Activated naive CD4-positive, alpha-beta T cell treated with anti-CD3 and anti-CD28 coated beads for 36 hours (primary cell): ENCODE measurements at regions not wholly inside any gene's neighbourhood (a gene's known extent, or its start where the extent isn't known, plus 50 kb on each side); places are given as distances from the start of the nearest gene placed in this dataset.

ENCODE experiments used
- CTCF ChIA-PET: fragments of 350-600 bp; sonication (Branson Sonifier 250); formaldehyde crosslinking; loops from one replicate; lab custom pipeline; 2021; ENCODE audit warnings: antibody characterized with exemption; lab: Charles Lee
- DNase-seq: peaks from one replicate; pipeline ENCODE4 v3.0.0-alpha.2; 2020
- H3K27ac Mint-ChIP-seq: one replicate; pipeline ENCODE4 v1.8.0; 2021; ENCODE audit warnings: mild to moderate bottlenecking, mixed read lengths
- H3K27me3 Mint-ChIP-seq: one replicate; pipeline ENCODE4 v1.8.0; 2021; ENCODE audit warnings: low read depth, mixed read lengths
- H3K36me3 Mint-ChIP-seq: one replicate; pipeline ENCODE4 v1.8.0; 2021; ENCODE audit warnings: low read depth, mixed read lengths
- H3K4me1 Mint-ChIP-seq: one replicate; pipeline ENCODE4 v1.8.0; 2021; ENCODE audit warnings: low read depth, mixed read lengths
- H3K4me3 Mint-ChIP-seq: one replicate; pipeline ENCODE4 v1.8.0; 2021; ENCODE audit warnings: mild to moderate bottlenecking, moderate library complexity, mixed read lengths
- H3K9me3 Mint-ChIP-seq: one replicate; pipeline ENCODE4 v1.8.0; 2021; ENCODE audit warnings: mixed read lengths
- intact Hi-C: fragments of 100-400 bp; cut with micrococcal nuclease; formaldehyde crosslinking; loops from one replicate; pipeline ENCODE4 v1.15.1; 2023

DNA sequence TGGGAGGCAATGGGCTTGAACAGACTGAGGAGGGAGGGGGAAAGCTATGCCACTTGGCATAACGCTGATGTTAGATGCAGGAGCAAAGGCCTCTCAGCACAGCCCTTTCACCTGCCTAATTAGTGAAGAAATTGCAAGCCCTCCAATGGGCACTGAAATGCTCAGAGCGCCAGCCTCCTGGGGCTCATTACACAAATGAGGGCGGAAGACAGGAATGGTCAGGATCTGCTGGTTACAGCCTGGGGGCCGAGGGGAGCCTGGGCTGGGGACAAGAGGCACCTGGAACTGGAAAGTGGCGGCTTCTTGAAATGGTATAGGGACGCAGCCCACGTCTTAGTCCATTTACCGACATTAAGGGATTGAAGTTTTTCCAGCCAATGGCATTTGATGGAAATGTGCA, 50.2 kb upstream of the PLET1 start:
- CTCF ChIA-PET = no interaction called here
- Mint-ChIP-seq H3K27ac (no peak overlapping the region), H3K36me3 (no peaks in the 10 kb centered on the region), H3K4me1 (peaks cover 5% of the 10 kb centered on the region), H3K4me3 (no peak overlapping the region), H3K27me3 (no peaks in the 10 kb centered on the region), H3K9me3 (peaks cover 6% of the 10 kb centered on the region)
- no peak for DNase-seq
- intact Hi-C loops = no loop called here

DNA sequence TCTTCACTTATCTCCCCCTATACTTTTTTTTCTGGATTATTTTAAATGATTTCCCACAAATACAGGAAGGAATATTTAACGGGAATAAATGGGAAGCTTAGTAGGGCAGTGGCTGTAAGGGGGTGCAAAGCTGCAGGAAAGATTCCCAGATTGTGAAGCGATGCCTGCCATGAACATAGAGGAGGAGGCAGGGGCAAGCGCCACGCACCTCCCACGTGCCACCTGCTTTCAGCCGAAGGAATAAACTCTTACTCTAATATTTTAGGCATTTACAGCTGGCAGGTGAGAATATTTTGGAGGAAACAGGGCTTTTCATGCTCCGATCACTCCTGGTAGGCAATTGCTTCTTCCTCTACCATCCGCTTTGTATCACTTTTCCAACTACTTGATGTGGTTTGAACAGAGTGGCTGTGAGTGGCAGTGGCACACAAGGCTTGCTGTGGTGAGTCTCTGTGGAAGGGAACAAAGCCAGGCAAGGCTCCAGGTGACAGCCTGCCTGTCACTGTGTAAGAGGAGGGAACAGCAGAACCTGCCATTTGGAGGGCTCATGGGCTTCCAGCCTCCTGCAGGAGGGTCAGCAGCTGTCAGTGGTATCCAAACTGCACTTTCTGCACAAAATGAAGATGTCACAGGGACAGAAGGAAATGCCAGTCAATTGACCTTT, 54.5 kb upstream of the PLET1 start:
- CTCF ChIA-PET = interaction anchor here (0.6 kb wide), 1 partner anchor 36 kb away, joined by 6 read pairs; no protein-coding TSS in a partner anchor
- intact Hi-C loops = no loop called here
- DNase-seq = no peak
- Mint-ChIP-seq H3K9me3 (peaks cover 1% of the 10 kb centered on the region), H3K36me3 (peaks cover 5% of the 10 kb centered on the region), H3K27ac (no peak overlapping the region), H3K27me3 (no peaks in the 10 kb centered on the region), H3K4me1 (peaks cover 7% of the 10 kb centered on the region), H3K4me3 (no peak overlapping the region)

DNA sequence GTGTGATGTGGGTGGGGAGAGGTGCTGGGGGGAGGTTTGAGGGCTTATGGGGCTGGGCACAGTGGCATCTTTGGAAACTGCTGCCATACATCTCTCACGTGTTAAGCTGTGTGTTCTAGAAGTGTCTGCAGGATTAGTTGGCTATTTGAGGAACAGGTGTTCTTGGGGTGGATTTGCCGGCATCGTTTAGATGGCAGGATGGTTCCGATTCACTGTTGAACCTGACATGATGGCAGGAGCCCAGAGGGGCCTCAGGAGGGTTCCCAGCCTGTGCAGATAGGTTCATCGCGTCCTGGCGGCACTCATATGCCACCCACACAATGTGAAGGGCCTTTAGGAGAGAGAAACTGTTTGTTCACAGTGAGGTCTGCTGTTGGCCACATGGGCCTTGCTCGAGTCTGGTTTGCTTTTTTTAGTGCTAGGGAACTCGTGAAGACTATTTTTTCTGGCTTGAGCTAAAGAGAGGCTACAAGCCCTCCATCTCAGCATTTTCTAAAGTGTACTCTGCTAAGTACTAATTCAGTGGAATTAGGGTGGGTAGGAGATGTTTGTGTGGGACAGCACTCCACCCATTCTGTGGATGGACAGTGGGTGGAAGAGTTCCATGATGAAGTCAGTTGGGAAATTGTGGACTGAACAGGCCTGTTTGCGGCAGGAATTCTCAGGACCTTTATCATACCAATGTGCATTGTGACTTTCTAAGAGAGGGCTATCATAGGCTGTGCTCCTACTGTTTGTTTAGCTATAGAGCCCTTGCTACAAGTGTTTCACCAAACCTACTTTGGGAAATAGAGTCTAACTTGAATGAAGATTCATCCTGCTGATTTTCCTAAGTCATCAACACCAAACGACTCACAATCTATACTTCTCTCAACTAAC, 55.4 kb upstream of the PLET1 start:
- Mint-ChIP-seq H3K4me3 (no peak overlapping the region), H3K36me3 (peaks cover 5% of the 10 kb centered on the region), H3K4me1 (peaks cover 11% of the 10 kb centered on the region), H3K9me3 (peaks cover 1% of the 10 kb centered on the region), H3K27me3 (no peaks in the 10 kb centered on the region), H3K27ac (no peak overlapping the region)
- CTCF ChIA-PET = interaction anchor here (0.6 kb wide), 1 partner anchor 37 kb away, joined by 6 read pairs; no protein-coding TSS in a partner anchor
- intact Hi-C loops = no loop called here
- no peak for DNase-seq

DNA sequence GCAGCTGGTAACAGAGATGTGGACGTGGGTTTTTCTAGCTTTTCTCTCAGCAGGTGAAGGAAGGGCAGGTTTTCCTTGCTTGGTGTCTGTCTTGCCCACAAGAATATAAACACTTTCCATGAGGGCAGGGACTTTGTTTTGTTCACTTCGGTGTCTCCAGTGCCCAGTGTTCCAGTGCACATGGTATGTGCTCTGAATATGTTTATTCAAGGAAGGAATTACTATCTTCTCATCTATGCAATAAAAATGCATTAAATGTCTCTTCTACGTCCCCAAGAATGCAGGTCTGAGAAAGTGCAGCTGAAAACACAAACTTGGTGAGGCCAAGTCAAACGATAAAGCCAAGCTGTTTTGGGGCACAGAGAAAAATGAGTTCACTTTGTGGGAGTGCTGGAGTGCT, 56.3 kb upstream of the PLET1 start:
- intact Hi-C loops = no loop called here
- Mint-ChIP-seq H3K4me1 (peaks cover 20% of the 10 kb centered on the region), H3K4me3 (no peak overlapping the region), H3K27ac (no peak overlapping the region), H3K9me3 (peaks cover 1% of the 10 kb centered on the region), H3K36me3 (peaks cover 5% of the 10 kb centered on the region), H3K27me3 (no peaks in the 10 kb centered on the region)
- no peak for DNase-seq
- CTCF ChIA-PET = no interaction called here

DNA sequence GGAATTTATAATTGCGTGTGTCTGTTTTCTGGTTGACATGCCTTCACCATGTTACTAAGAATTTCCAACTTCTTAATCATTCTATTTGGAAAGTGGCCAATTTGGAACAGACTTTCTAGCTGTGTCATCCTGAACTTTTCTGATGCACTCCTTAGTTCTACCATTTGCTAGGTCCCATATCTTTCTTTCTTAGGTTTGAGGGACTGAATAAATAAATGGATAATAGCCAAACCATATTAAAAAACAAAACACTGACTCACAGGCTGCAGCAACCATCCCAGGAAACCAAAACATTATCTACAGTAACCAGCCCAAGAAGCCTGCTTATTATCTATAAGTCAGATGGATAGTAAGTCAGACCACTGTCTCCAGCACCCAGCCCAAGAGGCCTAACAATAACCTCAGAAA, 57.5 kb upstream of the PLET1 start:
- intact Hi-C loops = loop anchor here (2.0 kb wide), 1 partner anchor 21 kb away; no protein-coding TSS in a partner anchor
- H3K9me3 Mint-ChIP-seq = peaks cover 1% of the 10 kb centered on the region
- no peak for DNase-seq
- H3K36me3 Mint-ChIP-seq = peaks cover 5% of the 10 kb centered on the region
- CTCF ChIA-PET = no interaction called here
- H3K27ac Mint-ChIP-seq = no peak overlapping the region
- no peaks in the 10 kb centered on the region for H3K27me3 Mint-ChIP-seq
- no peak overlapping the region for H3K4me3 Mint-ChIP-seq
- H3K4me1 Mint-ChIP-seq = peaks cover 26% of the 10 kb centered on the region

DNA sequence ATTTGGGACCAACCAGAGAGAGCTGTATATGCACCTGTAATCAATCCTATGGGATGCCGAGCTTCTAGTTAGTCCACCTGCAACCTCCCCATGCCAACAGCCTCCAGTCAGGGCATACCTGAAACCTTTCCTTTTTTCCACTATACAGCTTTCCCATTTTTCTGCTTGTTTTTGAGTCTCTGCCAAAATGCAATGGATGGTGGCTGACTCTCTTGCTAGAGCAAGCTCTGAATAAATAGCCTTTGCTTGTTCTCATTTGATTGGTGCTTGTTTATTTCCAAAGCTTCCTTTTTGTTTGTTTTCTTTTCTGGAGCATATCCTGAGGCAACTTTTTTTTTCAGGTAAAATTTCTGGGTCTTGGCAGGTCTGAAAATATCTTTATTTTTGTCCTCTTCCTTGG, 58.0 kb upstream of the PLET1 start:
- Mint-ChIP-seq H3K27ac (no peak overlapping the region), H3K4me3 (no peak overlapping the region), H3K27me3 (no peaks in the 10 kb centered on the region), H3K36me3 (peaks cover 5% of the 10 kb centered on the region), H3K4me1 (peaks cover 26% of the 10 kb centered on the region), H3K9me3 (peaks cover 2% of the 10 kb centered on the region)
- intact Hi-C loops = loop anchor here (2.0 kb wide), 1 partner anchor 22 kb away; no protein-coding TSS in a partner anchor
- no peak for DNase-seq
- CTCF ChIA-PET = no interaction called here

DNA sequence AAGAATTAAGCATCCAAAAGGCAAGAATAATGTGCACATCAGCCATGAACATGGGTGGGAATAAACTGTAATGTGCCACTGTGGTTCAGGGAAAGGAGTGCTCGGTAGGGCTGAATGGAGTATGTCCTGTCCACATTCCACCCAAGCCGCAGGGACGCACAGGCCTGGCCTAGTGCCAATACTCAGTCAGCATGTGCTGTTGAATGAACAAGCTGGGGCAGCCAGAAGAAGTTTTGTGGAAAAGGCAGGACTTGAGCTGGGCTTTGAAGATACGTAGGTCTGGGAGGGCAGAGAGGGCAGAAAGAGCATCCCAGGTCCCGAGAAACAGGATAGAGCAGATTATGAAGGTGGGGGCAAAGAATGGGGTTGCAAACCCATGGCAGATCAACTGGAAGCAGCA, 60.0 kb upstream of the PLET1 start:
- H3K27ac Mint-ChIP-seq = no peak overlapping the region
- H3K9me3 Mint-ChIP-seq = peaks cover 5% of the 10 kb centered on the region
- H3K36me3 Mint-ChIP-seq = peaks cover 5% of the 10 kb centered on the region
- CTCF ChIA-PET = interaction anchor here (0.9 kb wide), 1 partner anchor 40 kb away, joined by 3 read pairs; no protein-coding TSS in a partner anchor
- intact Hi-C loops = no loop called here
- no peak for DNase-seq
- no peaks in the 10 kb centered on the region for H3K27me3 Mint-ChIP-seq
- peaks cover 23% of the 10 kb centered on the region for H3K4me1 Mint-ChIP-seq
- no peak overlapping the region for H3K4me3 Mint-ChIP-seq

DNA sequence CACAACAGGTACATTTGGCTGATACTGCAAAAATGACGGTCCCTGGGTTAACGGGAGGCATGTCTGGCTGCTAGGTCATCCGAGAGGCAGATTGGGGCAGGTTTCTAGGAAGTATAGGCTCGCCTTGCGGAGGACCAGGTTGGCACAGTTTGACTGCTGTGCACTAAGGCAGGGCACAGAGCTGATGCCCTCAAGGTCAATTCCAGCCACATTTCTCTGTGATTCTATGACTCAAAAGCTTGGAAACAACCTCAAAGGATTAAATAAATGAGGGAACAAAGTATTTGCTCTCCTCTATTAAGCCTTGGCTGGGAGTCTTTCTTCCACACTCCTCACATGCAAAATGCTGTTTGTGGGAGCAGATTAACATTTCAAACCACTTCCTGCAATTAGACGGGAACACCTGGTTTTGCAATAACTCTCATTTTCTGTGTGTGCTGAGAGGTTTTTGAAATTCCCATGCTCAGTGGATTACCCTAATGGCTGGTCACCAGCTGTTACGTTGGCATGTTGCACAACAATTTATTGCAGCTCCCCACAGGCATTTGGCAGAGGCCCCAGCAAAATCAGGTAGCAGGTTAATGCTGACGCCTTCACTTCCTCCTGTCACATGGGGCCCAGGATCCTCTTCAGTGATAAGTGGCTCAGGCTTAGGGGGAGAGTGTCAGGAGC, 61.0 kb upstream of the PLET1 start:
- intact Hi-C loops = no loop called here
- H3K4me3 Mint-ChIP-seq = no peak overlapping the region

DNA sequence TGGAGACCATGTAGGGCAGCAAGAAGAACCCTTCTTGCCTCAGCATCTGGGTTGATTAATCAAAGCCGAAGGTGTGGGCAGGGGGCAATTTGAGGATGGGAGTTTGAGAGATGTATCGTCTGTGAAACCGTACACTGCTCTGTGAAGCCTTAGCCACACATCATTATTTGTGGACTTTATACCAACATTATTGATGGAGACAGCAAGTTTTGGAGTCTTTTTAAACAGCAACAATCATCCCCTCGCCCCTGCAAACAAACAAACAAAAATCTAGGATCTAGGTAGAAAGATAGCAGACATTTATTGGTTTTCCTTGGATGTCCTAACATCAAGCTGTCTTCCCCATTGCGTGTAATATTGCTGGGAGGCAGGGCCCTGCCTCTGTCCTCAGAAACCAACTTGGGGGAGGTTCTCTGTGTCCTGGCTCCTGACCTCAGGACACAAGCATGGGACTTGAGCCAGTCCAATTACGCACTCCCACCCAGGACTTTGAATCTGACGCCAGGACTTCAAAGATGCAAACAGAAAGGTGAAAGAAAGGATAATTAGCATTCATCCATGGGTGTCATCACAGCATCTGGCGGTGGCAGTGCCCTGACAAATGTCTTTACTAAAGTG, 61.6 kb upstream of the PLET1 start:
- Mint-ChIP-seq H3K27ac (no peak overlapping the region), H3K9me3 (peaks cover 6% of the 10 kb centered on the region), H3K4me3 (no peak overlapping the region), H3K4me1 (peaks cover 19% of the 10 kb centered on the region), H3K27me3 (no peaks in the 10 kb centered on the region), H3K36me3 (peaks cover 6% of the 10 kb centered on the region)
- intact Hi-C loops = no loop called here
- CTCF ChIA-PET = no interaction called here
- no peak for DNase-seq

More for the DNA sequence above, 61.0 kb upstream of the PLET1 start:
- no peaks in the 10 kb centered on the region for H3K27me3 Mint-ChIP-seq
- CTCF ChIA-PET = interaction anchor here (0.9 kb wide), 1 partner anchor 41 kb away, joined by 3 read pairs; no protein-coding TSS in a partner anchor
- peaks cover 19% of the 10 kb centered on the region for H3K4me1 Mint-ChIP-seq
- H3K27ac Mint-ChIP-seq = no peak overlapping the region
- peaks cover 6% of the 10 kb centered on the region for H3K9me3 Mint-ChIP-seq
- H3K36me3 Mint-ChIP-seq = peaks cover 6% of the 10 kb centered on the region
- DNase-seq = peak; percentile 59

DNA sequence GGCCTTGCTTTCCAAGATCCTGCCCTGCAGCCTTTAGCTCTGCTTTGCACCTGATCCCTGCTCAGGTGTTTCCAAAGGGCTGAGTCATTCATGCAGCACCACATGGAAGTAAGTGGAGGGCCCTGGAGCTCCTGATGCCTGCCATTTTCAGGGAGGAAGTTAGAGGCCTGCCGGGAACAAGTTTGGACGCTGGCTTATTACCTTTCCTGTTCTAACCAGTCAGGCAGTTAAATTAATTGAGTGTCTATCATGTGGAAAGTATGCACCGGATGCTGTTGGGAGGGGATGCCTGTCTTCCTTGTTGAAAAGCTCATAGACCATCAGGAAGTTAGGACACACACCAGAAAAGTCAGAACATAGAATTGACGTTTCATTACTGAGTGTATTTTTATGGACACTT, 73.7 kb upstream of the PLET1 start:
- H3K9me3 Mint-ChIP-seq = peaks cover 2% of the 10 kb centered on the region
- H3K27ac Mint-ChIP-seq = no peak overlapping the region
- no peaks in the 10 kb centered on the region for H3K27me3 Mint-ChIP-seq
- intact Hi-C loops = no loop called here
- H3K4me1 Mint-ChIP-seq = no peaks in the 10 kb centered on the region
- H3K4me3 Mint-ChIP-seq = no peak overlapping the region
- CTCF ChIA-PET = no interaction called here
- H3K36me3 Mint-ChIP-seq = peaks cover 4% of the 10 kb centered on the region
- DNase-seq = no peak

DNA sequence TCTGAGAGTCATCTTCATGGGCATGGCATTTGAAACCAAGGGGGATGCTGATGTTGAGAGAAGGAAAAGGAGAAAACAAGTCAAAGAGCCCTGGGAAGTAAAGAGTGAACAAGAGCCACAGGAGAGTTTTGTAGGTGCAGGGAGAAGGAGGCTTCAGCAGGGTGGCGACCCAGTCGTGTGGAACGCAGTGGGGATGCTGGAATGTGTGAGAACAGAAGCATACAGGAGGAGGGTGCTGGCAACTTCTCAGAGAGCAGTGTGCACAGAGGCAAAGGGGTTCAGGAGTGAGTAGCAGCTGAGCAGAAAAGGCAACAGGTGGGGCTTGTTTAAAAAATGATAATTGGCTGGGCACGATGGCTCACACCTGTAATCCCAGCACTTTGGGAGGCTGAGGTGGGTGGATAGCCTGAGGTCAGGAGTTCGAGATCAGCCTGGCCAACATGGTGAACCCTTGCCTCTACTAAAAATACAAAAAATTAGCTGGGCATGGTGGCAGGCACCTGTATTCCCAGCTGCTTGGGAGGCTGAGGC, 75.8 kb upstream of the PLET1 start:
- Mint-ChIP-seq H3K4me1 (no peaks in the 10 kb centered on the region), H3K27me3 (no peaks in the 10 kb centered on the region), H3K4me3 (no peak overlapping the region), H3K36me3 (peaks cover 2% of the 10 kb centered on the region), H3K27ac (no peak overlapping the region), H3K9me3 (no peaks in the 10 kb centered on the region)
- CTCF ChIA-PET = interaction anchor here (0.9 kb wide), 1 partner anchor 118 kb away, joined by 3 read pairs; no protein-coding TSS in a partner anchor
- no peak for DNase-seq
- intact Hi-C loops = no loop called here
